HL-60 (cell line): ENCODE measurements at regions not wholly inside any gene's neighbourhood (a gene's known extent, or its start where the extent isn't known, plus 50 kb on each side); places are given as distances from the start of the nearest gene placed in this dataset.

Experiments
- GABPA ChIP-seq: IDR thresholded peaks from 2 replicates; pipeline ENCODE4 v1.6.1; 2012; ENCODE audit warnings: low read depth
- POLR2AphosphoS5 ChIP-seq: IDR thresholded peaks from 2 replicates; pipeline ENCODE4 v1.6.1; 2012; ENCODE audit warnings: low read depth
- TF ChIP-seq, protein P1 (sequence below): IDR thresholded peaks from one replicate; pipeline ENCODE4 v1.5.1; 2011; ENCODE audit warnings: low read length, control low read depth, inconsistent platforms; ENCODE audit not compliant: insufficient read depth

DNA sequence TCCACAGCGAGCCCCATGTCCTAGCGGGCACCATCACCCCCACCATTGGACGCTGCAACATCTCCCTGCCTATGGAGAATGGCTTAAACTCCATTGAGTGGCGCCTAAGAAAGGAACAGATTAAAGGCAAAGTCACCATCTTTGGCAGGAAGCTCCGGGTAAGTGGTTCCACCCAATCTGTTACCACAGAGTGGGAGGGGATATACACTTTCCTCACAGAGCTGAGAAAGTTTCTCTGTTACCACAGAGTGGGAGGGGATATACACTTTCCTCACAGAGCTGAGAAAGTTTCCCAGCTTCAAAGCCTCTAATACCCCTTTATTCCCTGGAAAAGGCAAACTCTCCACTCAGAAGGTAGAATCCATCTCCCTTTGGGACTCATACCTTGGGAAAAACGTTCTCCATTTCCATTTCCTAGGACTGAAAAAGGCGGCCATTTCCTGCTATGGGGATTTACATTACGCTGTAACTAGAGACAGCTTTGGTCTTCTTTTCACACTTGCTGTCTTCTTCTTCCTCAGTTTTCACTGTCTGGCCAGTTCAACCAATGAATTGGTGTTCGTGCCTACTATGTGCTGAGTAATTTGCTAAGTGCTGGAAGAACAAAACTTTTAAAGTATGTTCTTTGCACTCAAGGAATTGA, 63.4 kb upstream of the WWC1 start:
- TF ChIP-seq, protein P1, sequence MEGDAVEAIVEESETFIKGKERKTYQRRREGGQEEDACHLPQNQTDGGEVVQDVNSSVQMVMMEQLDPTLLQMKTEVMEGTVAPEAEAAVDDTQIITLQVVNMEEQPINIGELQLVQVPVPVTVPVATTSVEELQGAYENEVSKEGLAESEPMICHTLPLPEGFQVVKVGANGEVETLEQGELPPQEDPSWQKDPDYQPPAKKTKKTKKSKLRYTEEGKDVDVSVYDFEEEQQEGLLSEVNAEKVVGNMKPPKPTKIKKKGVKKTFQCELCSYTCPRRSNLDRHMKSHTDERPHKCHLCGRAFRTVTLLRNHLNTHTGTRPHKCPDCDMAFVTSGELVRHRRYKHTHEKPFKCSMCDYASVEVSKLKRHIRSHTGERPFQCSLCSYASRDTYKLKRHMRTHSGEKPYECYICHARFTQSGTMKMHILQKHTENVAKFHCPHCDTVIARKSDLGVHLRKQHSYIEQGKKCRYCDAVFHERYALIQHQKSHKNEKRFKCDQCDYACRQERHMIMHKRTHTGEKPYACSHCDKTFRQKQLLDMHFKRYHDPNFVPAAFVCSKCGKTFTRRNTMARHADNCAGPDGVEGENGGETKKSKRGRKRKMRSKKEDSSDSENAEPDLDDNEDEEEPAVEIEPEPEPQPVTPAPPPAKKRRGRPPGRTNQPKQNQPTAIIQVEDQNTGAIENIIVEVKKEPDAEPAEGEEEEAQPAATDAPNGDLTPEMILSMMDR, result no peak
- TF ChIP-seq POLR2AphosphoS5, result no peak
- TF ChIP-seq GABPA, result no peak
